H1 (cell line): ENCODE measurements at regions not wholly inside any gene's neighbourhood (a gene's known extent, or its start where the extent isn't known, plus 50 kb on each side); places are given as distances from the start of the nearest gene placed in this dataset.

ENCODE experiments used
- CTCF ChIA-PET: fragments of 300-600 bp; sonication (Branson Sonifier 250); formaldehyde crosslinking; loops from one replicate; lab custom pipeline; 2021; ENCODE audit not compliant: partially characterized antibody; lab: Charles Lee
- POLR2A ChIA-PET: fragments of 300-600 bp; sonication (Branson Sonifier 250); formaldehyde crosslinking; loops from one replicate; lab custom pipeline; 2021; ENCODE audit warnings: inconsistent platforms; ENCODE audit not compliant: partially characterized antibody; lab: Charles Lee
- DNase-seq, 2 experiments: peaks; one replicate each; pipeline versions ENCODE4 v3.0.0 to v3.0.0-alpha.2; 2010 to 2022; ENCODE audit warnings: low spot score in 2 of 2, low read depth in 1 of 2, mixed read lengths in 1 of 2
- FAIRE-seq: peaks from 2 replicates; lab custom pipeline; 2011; peaks lifted over from hg19 to GRCh38; lab: Jason Lieb, UNC
- H2AFZ ChIP-seq: 2 replicates; pipeline ENCODE4 v1.8.1; 2012; ENCODE audit warnings: low read length, inconsistent platforms
- H2AK5ac ChIP-seq: 2 replicates; pipeline ENCODE4 v1.6.1; 2013; ENCODE audit warnings: low read depth, low read length
- H2BK120ac ChIP-seq: replicated peaks from 2 replicates; pipeline ENCODE3; 2013; ENCODE audit warnings: low read depth, low read length, inconsistent platforms
- H2BK12ac ChIP-seq: 2 replicates; pipeline ENCODE4 v1.6.1; 2013; ENCODE audit warnings: low read depth, low read length
- H2BK15ac ChIP-seq: 2 replicates; pipeline ENCODE4 v1.6.1; 2013; ENCODE audit warnings: low read length
- H2BK20ac ChIP-seq: 2 replicates; pipeline ENCODE4 v1.6.1; 2013; ENCODE audit warnings: low read length
- H2BK5ac ChIP-seq: 2 replicates; pipeline ENCODE4 v1.6.1; 2013; ENCODE audit warnings: low read depth, low read length
- H3K14ac ChIP-seq: 2 replicates; pipeline ENCODE4 v1.6.1; 2013; ENCODE audit warnings: inconsistent platforms; ENCODE audit not compliant: insufficient read length
- H3K18ac ChIP-seq: 2 replicates; pipeline ENCODE4 v1.6.1; 2013; ENCODE audit warnings: low read length; ENCODE audit errors: extremely low read depth
- H3K23ac ChIP-seq: 2 replicates; pipeline ENCODE4 v1.6.1; 2013; ENCODE audit warnings: inconsistent platforms; ENCODE audit not compliant: insufficient read length
- H3K23me2 ChIP-seq: 2 replicates; pipeline ENCODE4 v1.6.1; 2013; ENCODE audit warnings: low read depth, low read length
- H3K27ac ChIP-seq: 2 replicates; pipeline ENCODE4 v1.6.1; 2011; ENCODE audit warnings: low read depth, low read length, inconsistent platforms
- H3K27me3 ChIP-seq, 4 experiments: replicated peaks in 1 of 4; 1 replicate in 1 of 4; 2 replicates in 3 of 4; pipeline versions ENCODE4 v1.6.1 to v1.8.1; 2011 to 2013; ENCODE audit warnings: low read length in 3 of 4, mild to moderate bottlenecking in 3 of 4, inconsistent platforms in 2 of 4, mixed read lengths in 2 of 4, moderate library complexity in 1 of 4; ENCODE audit not compliant: control insufficient read depth in 3 of 4, insufficient read depth in 3 of 4; ENCODE audit errors: extremely low read depth in 1 of 4
- H3K36me3 ChIP-seq, 4 experiments: 2 replicates each; pipeline versions ENCODE4 v1.6.1 to v1.8.1; 2011 to 2013; ENCODE audit warnings: mild to moderate bottlenecking in 4 of 4, low read length in 3 of 4, moderate library complexity in 2 of 4, control low read depth in 1 of 4, inconsistent platforms in 1 of 4; ENCODE audit not compliant: insufficient read depth in 4 of 4, control insufficient read depth in 2 of 4
- H3K4ac ChIP-seq: replicated peaks from 2 replicates; pipeline ENCODE3; 2013; ENCODE audit warnings: low read length, low read depth, mixed read lengths, inconsistent platforms; ENCODE audit not compliant: insufficient read length
- H3K4me1 ChIP-seq, 4 experiments: replicated peaks in 1 of 4; 1 replicate in 1 of 4; 2 replicates in 3 of 4; pipeline versions ENCODE4 v1.6.1 to v1.8.1; 2011 to 2013; ENCODE audit warnings: low read length in 3 of 4, inconsistent platforms in 2 of 4, mixed read lengths in 1 of 4; ENCODE audit not compliant: insufficient read depth in 4 of 4, control insufficient read depth in 3 of 4
- H3K4me2 ChIP-seq, 2 experiments: 2 replicates each; pipeline versions ENCODE4 v1.6.1 to v1.8.1; 2011 to 2013; ENCODE audit warnings: low read depth in 2 of 2, low read length in 2 of 2, control low read depth in 1 of 2, inconsistent platforms in 1 of 2, mild to moderate bottlenecking in 1 of 2; ENCODE audit not compliant: insufficient read depth in 1 of 2
- H3K4me3 ChIP-seq, 4 experiments: fragments of 200-600, 300-600 bp in 1 of 4; sonication (generic), shearing (Covaris generic), sonication (Bioruptor Twin) in 1 of 4; 2 replicates each; pipeline versions ENCODE4 v1.5.1 to v1.8.1; 2011 to 2016; ENCODE audit warnings: low read length in 4 of 4, low read depth in 3 of 4, control low read depth in 2 of 4, inconsistent platforms in 2 of 4, mild to moderate bottlenecking in 2 of 4, mixed read lengths in 1 of 4, moderate library complexity in 1 of 4; ENCODE audit not compliant: insufficient read depth in 2 of 4; ENCODE audit errors: extremely low read depth in 1 of 4
- H3K56ac ChIP-seq: replicated peaks from 2 replicates; pipeline ENCODE3; 2013; ENCODE audit warnings: low read depth, mild to moderate bottlenecking, mixed read lengths, low read length, inconsistent platforms; ENCODE audit not compliant: insufficient read length
- H3K79me1 ChIP-seq: 2 replicates; pipeline ENCODE4 v1.6.1; 2013; ENCODE audit warnings: low read depth, low read length, control low read depth
- H3K79me2 ChIP-seq, 2 experiments: 2 replicates each; pipeline versions ENCODE4 v1.6.1 to v1.8.1; 2012 to 2013; ENCODE audit warnings: low read length in 2 of 2, mild to moderate bottlenecking in 2 of 2, inconsistent platforms in 1 of 2; ENCODE audit not compliant: insufficient read depth in 2 of 2, control insufficient read depth in 1 of 2
- H3K9ac ChIP-seq, 4 experiments: replicated peaks in 1 of 4; 1 replicate in 1 of 4; 2 replicates in 3 of 4; pipeline versions ENCODE4 v1.6.1 to v1.8.1; 2011 to 2013; ENCODE audit warnings: low read depth in 3 of 4, low read length in 3 of 4, control low read depth in 2 of 4, mild to moderate bottlenecking in 2 of 4, moderate library complexity in 2 of 4, inconsistent platforms in 1 of 4; ENCODE audit errors: extremely low read depth in 1 of 4
- H3K9me3 ChIP-seq, 2 experiments: 2 replicates each; pipeline versions ENCODE4 v1.6.1 to v1.8.1; 2012 to 2013; ENCODE audit warnings: mild to moderate bottlenecking in 2 of 2, moderate library complexity in 2 of 2, control low read depth in 1 of 2, inconsistent platforms in 1 of 2, low read depth in 1 of 2, low read length in 1 of 2, mixed read lengths in 1 of 2; ENCODE audit not compliant: insufficient read depth in 2 of 2
- H4K20me1 ChIP-seq, 2 experiments: replicated peaks in 1 of 2; 2 replicates each; pipeline versions ENCODE3 to v1.8.1; 2011 to 2013; ENCODE audit warnings: inconsistent platforms in 2 of 2, low read length in 2 of 2, mild to moderate bottlenecking in 1 of 2; ENCODE audit not compliant: insufficient read depth in 2 of 2, control insufficient read depth in 1 of 2
- H4K5ac ChIP-seq: 2 replicates; pipeline ENCODE4 v1.6.1; 2013; ENCODE audit warnings: low read length, low read depth, mixed read lengths, inconsistent platforms; ENCODE audit not compliant: insufficient read length
- H4K8ac ChIP-seq: 2 replicates; pipeline ENCODE4 v1.8.0; 2013; ENCODE audit warnings: mild to moderate bottlenecking, moderate library complexity, low read length, inconsistent platforms; ENCODE audit not compliant: insufficient read depth; ENCODE audit errors: extremely low read depth
- H4K91ac ChIP-seq: replicated peaks from 2 replicates; pipeline ENCODE3; 2013; ENCODE audit warnings: low read length, mixed read lengths, inconsistent platforms; ENCODE audit not compliant: insufficient read length
- BACH1 ChIP-seq: IDR thresholded peaks from 2 replicates; pipeline ENCODE4 v1.6.1; 2012; ENCODE audit warnings: low read length, improper control_type of control experiment
- CHD2 ChIP-seq: IDR thresholded peaks from 2 replicates; pipeline ENCODE4 v1.6.1; 2012; ENCODE audit warnings: low read length, improper control_type of control experiment
- EP300 ChIP-seq, 2 experiments: IDR thresholded peaks; 1 replicate in 1 of 2; 2 replicates in 1 of 2; pipeline ENCODE4 v1.6.1; 2011 to 2012; ENCODE audit warnings: low read depth in 2 of 2, low read length in 2 of 2, mild to moderate bottlenecking in 2 of 2, borderline replicate concordance in 1 of 2, inconsistent platforms in 1 of 2, moderate library complexity in 1 of 2
- FOSL1 ChIP-seq: IDR thresholded peaks from 2 replicates; pipeline ENCODE4 v1.6.1; 2011; ENCODE audit warnings: mild to moderate bottlenecking, low read depth, low read length, moderate library complexity; ENCODE audit not compliant: insufficient read depth
- KDM1A ChIP-seq: fragments of 200-600, 300-600 bp; sonication (generic); IDR thresholded peaks from 2 replicates; pipeline ENCODE4 v1.7.1; 2016; ENCODE audit warnings: mild to moderate bottlenecking, low read length, borderline replicate concordance
- KDM5A ChIP-seq: fragments of 200-600 bp; IDR thresholded peaks from 2 replicates; pipeline ENCODE4 v1.7.1; 2012; ENCODE audit warnings: mild to moderate bottlenecking, low read length, inconsistent platforms, mixed read lengths
- MAFK ChIP-seq: IDR thresholded peaks from 2 replicates; pipeline ENCODE4 v1.6.1; 2012; ENCODE audit warnings: low read depth, mild to moderate bottlenecking, improper control_type of control experiment, low read length
- NANOG ChIP-seq: IDR thresholded peaks from 2 replicates; pipeline ENCODE4 v1.6.1; 2011; ENCODE audit warnings: low read length, low read depth, mild to moderate bottlenecking, inconsistent platforms; ENCODE audit not compliant: insufficient read depth, poor library complexity, severe bottlenecking
- RAD21 ChIP-seq, 2 experiments: IDR thresholded peaks in 1 of 2; conservative IDR thresholded peaks in 1 of 2; 2 replicates each; pipeline ENCODE4 v1.6.1; 2011; ENCODE audit warnings: low read depth in 2 of 2, low read length in 2 of 2, improper control_type of control experiment in 1 of 2, inconsistent platforms in 1 of 2, mild to moderate bottlenecking in 1 of 2, moderate library complexity in 1 of 2
- RFX5 ChIP-seq: IDR thresholded peaks from 2 replicates; pipeline ENCODE4 v1.6.1; 2011; ENCODE audit warnings: low read depth, low read length, improper control_type of control experiment, borderline replicate concordance
- SIN3A ChIP-seq, 2 experiments: IDR thresholded peaks in 1 of 2; conservative IDR thresholded peaks in 1 of 2; 2 replicates each; pipeline ENCODE4 v1.6.1; 2011 to 2012; ENCODE audit warnings: low read length in 2 of 2, improper control_type of control experiment in 1 of 2, low read depth in 1 of 2, mild to moderate bottlenecking in 1 of 2
- TAF7 ChIP-seq: optimal IDR thresholded peaks from 2 replicates; pipeline ENCODE3; 2011; ENCODE audit warnings: low read depth, mild to moderate bottlenecking, inconsistent platforms, low read length, moderate library complexity, borderline replicate concordance
- TCF12 ChIP-seq: IDR thresholded peaks from 2 replicates; pipeline ENCODE4 v1.6.1; 2011; ENCODE audit warnings: low read depth, mild to moderate bottlenecking, low read length
- WGBS, 2 experiments: shearing (Covaris generic) in 1 of 2; methylation state at CpG; one replicate each; pipeline versions ENCODE4 v1.1.6 to v1.1.7; 2013 to 2015; ENCODE audit warnings: low lambda C conversion rate in 2 of 2, mixed read lengths in 2 of 2, inconsistent platforms in 1 of 2, low coverage in 1 of 2, missing lambda C conversion rate in 1 of 2; ENCODE audit not compliant: insufficient replicate concordance in 2 of 2, insufficient coverage in 1 of 2, insufficient read length in 1 of 2; ENCODE audit errors: extremely low coverage in 1 of 2, missing lambda C conversion rate in 1 of 2; 5-methylcytosine and 5-hydroxymethylcytosine counted together

GRCh38 chr6:167737205-167737830 lies 89.4 kb upstream of the AFDN start:
- Histone ChIP-seq H2AFZ (no peak overlapping the region; the same call in 1 of the 2 replicates), H3K4me1 (no peaks in the 10 kb centered on the region), H3K56ac (no peak overlapping the region), H4K20me1 (no peaks in the 10 kb centered on the region), H4K91ac (no peak overlapping the region), H3K4ac (no peak overlapping the region), H3K4me3 (no peak overlapping the region), H2BK20ac (no peak overlapping the region), H3K18ac (no peak overlapping the region), H2BK5ac (no peak overlapping the region), H2BK15ac (no peak overlapping the region), H3K23me2 (no peaks in the 10 kb centered on the region), H3K27ac (no peak overlapping the region), H2BK120ac (no peak overlapping the region), H4K5ac (no peak overlapping the region), H3K9ac (no peak overlapping the region), H3K9me3 (no peaks in the 10 kb centered on the region), H3K27me3 (no peaks in the 10 kb centered on the region), H2AK5ac (no peak overlapping the region), H3K14ac (no peak overlapping the region), H2BK12ac (no peak overlapping the region), H3K23ac (no peak overlapping the region), H3K36me3 (no peaks in the 10 kb centered on the region), H3K4me2 (no peak overlapping the region), H3K79me2 (no peaks in the 10 kb centered on the region), H3K79me1 (no peaks in the 10 kb centered on the region), H4K8ac (peak overlapping the region; percentile 57; the same call in 1 of the 2 replicates)
- CTCF ChIA-PET, result no interaction called here
- POLR2A ChIA-PET, result interaction anchor here (0.6 to 1.1 kb wide), 3 partner anchors 190 to 378 kb away, joined by 3 read pairs; no protein-coding TSS in a partner anchor
- WGBS, 2 experiments, result 95% methylated on average over 22 of the region's 23 CpGs; no CpG with 5 or more reads in 1 of the 2 experiments
- FAIRE-seq (no peak), DNase-seq (no peak)
- no peak for TF ChIP-seq NANOG
- TF ChIP-seq CHD2, result no peak
- TF ChIP-seq RFX5, result no peak
- TF ChIP-seq FOSL1, result no peak
- no peak for TF ChIP-seq SIN3A (conservative IDR thresholded peaks at IDR 0.05 in 1 of 2, IDR thresholded peaks at IDR 0.05 in 1 of 2; ENCODE audit: low read depth in 1 of 2, low read length in 2 of 2)
- TF ChIP-seq TCF12, result no peak
- no peak for TF ChIP-seq BACH1
- TF ChIP-seq TAF7, result no peak
- no peak for TF ChIP-seq KDM1A
- no peak for TF ChIP-seq MAFK
- TF ChIP-seq EP300 (IDR thresholded peaks at IDR 0.05; ENCODE audit: borderline replicate concordance in 1 of 2, low read depth in 2 of 2, low read length in 2 of 2), result no peak
- TF ChIP-seq RAD21 (IDR thresholded peaks at IDR 0.05 in 1 of 2, conservative IDR thresholded peaks at IDR 0.05 in 1 of 2; ENCODE audit: low read depth in 2 of 2, low read length in 2 of 2), result no peak
- TF ChIP-seq KDM5A, result no peak
